SK-N-SH treated with all-trans-retinoic acid at 6 μM for 48 hours (cell line): ENCODE measurements at regions not wholly inside any gene's neighbourhood (a gene's known extent, or its start where the extent isn't known, plus 50 kb on each side); places are given as distances from the start of the nearest gene placed in this dataset.

ENCODE experiments used
- ARNTL ChIP-seq: fragments of 450-650 bp; formaldehyde crosslinking; IDR thresholded peaks from 2 replicates; pipeline ENCODE4 v1.5.0; 2020; ENCODE audit warnings: low read depth, mild to moderate bottlenecking, moderate library complexity, borderline replicate concordance
- BACH2 ChIP-seq: fragments of 250-450 bp; sonication (Bioruptor Pico); IDR thresholded peaks from 2 replicates; pipeline ENCODE4 v1.9.0; 2021; ENCODE audit warnings: mild to moderate bottlenecking, borderline replicate concordance
- CSDC2 ChIP-seq: fragments of 250-450 bp; sonication (Bioruptor Pico); IDR thresholded peaks from 2 replicates; pipeline ENCODE4 v1.5.0; 2020; ENCODE audit warnings: mild to moderate bottlenecking, moderate library complexity
- PATZ1 ChIP-seq: fragments of 250-450 bp; sonication (Bioruptor Pico); IDR thresholded peaks from 2 replicates; pipeline ENCODE4 v1.8.0; 2020; ENCODE audit warnings: mild to moderate bottlenecking, moderate library complexity, borderline replicate concordance
- RARB ChIP-seq: fragments of 250-450 bp; sonication (Bioruptor Pico); IDR thresholded peaks from 2 replicates; pipeline ENCODE4 v1.8.0; 2021; ENCODE audit warnings: mild to moderate bottlenecking, moderate library complexity
- TF ChIP-seq, protein P1 (sequence below): fragments of 250-450 bp; sonication (Bioruptor Pico); IDR thresholded peaks from 2 replicates; pipeline ENCODE4 v1.5.1; 2021; ENCODE audit warnings: mild to moderate bottlenecking, moderate library complexity

GRCh38 chr17:68131456-68131855, 95.9 kb downstream of the KPNA2 start:
- TF ChIP-seq PATZ1 (CRISPR knock-in tag) = no peak
- no peak for TF ChIP-seq RARB
- no peak for TF ChIP-seq CSDC2 (CRISPR knock-in tag)
- TF ChIP-seq, protein P1, sequence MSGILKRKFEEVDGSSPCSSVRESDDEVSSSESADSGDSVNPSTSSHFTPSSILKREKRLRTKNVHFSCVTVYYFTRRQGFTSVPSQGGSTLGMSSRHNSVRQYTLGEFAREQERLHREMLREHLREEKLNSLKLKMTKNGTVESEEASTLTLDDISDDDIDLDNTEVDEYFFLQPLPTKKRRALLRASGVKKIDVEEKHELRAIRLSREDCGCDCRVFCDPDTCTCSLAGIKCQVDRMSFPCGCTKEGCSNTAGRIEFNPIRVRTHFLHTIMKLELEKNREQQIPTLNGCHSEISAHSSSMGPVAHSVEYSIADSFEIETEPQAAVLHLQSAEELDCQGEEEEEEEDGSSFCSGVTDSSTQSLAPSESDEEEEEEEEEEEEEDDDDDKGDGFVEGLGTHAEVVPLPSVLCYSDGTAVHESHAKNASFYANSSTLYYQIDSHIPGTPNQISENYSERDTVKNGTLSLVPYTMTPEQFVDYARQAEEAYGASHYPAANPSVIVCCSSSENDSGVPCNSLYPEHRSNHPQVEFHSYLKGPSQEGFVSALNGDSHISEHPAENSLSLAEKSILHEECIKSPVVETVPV (CRISPR knock-in tag) = no peak
- no peak for TF ChIP-seq ARNTL
- TF ChIP-seq BACH2 (CRISPR knock-in tag) = no peak
